ENCODE measurements at regions not wholly inside any gene's neighbourhood (a gene's known extent, or its start where the extent isn't known, plus 50 kb on each side); places are given as distances from the start of the nearest gene placed in this dataset.

- no peak for DNase-seq
- Histone ChIP-seq H3K23me2 (ENCODE audit: insufficient read length, low read depth, low read length, poor library complexity, severe bottlenecking) (no peaks in the 10 kb centered on the region), H3K4me1 (ENCODE audit: insufficient read depth, low read length) (peaks cover 2% of the 10 kb centered on the region; the same call in 1 of the 2 replicates), H3K23ac (ENCODE audit: insufficient read length, low read depth, low read length) (no peak overlapping the region), H2AFZ (ENCODE audit: low read length) (no peak overlapping the region), H2BK20ac (ENCODE audit: low read depth, low read length, poor library complexity, severe bottlenecking) (no peak overlapping the region), H2BK5ac (ENCODE audit: insufficient read length, low read length) (no peak overlapping the region), H3K56ac (ENCODE audit: insufficient read length, low read depth, low read length) (no peak overlapping the region), H4K91ac (ENCODE audit: insufficient read length, low read depth, low read length) (no peak overlapping the region), H3K9me3 (ENCODE audit: control insufficient read depth, low read depth, low read length) (no peaks in the 10 kb centered on the region), H3K79me2 (ENCODE audit: insufficient read depth, low read length) (no peaks in the 10 kb centered on the region), H4K20me1 (ENCODE audit: control insufficient read depth, insufficient read depth, insufficient read length) (no peaks in the 10 kb centered on the region), H2AK5ac (ENCODE audit: insufficient read length, low read length) (no peak overlapping the region), H2BK120ac (ENCODE audit: low read depth, low read length, poor library complexity, severe bottlenecking) (no peak overlapping the region), H3K14ac (ENCODE audit: insufficient read depth, low read length) (no peak overlapping the region), H2BK15ac (ENCODE audit: low read depth, low read length) (no peak overlapping the region), H4K8ac (replicated peaks; ENCODE audit: insufficient read length, low read depth, low read length) (no peak overlapping the region), H2BK12ac (ENCODE audit: insufficient read length, low read depth, low read length) (no peak overlapping the region), H3K27me3 (ENCODE audit: insufficient read depth, low read length) (no peaks in the 10 kb centered on the region), H3K79me1 (ENCODE audit: insufficient read depth, low read depth, low read length, poor library complexity, severe bottlenecking) (no peaks in the 10 kb centered on the region), H4K5ac (ENCODE audit: insufficient read length, low read depth, low read length) (no peak overlapping the region), H3K18ac (ENCODE audit: insufficient read length, low read depth, low read length) (no peak overlapping the region), H3K27ac (ENCODE audit: insufficient read length, low read depth, low read length) (no peak overlapping the region), H3K4ac (ENCODE audit: low read depth, low read length) (no peak overlapping the region), H3K9ac (ENCODE audit: extremely low read depth, insufficient read length, low read length) (no peak overlapping the region), H3K4me2 (ENCODE audit: insufficient read depth, insufficient read length, low read length) (no peak overlapping the region), H3T11ph (ENCODE audit: low read length) (no peak overlapping the region)
- Mint-ChIP-seq H3K27me3 (ENCODE audit: low read depth) (no peaks in the 10 kb centered on the region), H3K4me3 (no peak overlapping the region), H3K27ac (no peak overlapping the region), H3K36me3 (ENCODE audit: insufficient read depth in 1 of 3, low read depth in 3 of 3) (no peaks in the 10 kb centered on the region), H3K9me3 (no peaks in the 10 kb centered on the region), H3K4me1 (peaks cover 15 to 17% of the 10 kb centered on the region in 2 experiments)
- TF ChIP-seq CTCF (conservative IDR thresholded peaks at IDR 0.05) = no peak
Measured at GRCh38 chr9:82108941-82109340, 120.4 kb downstream of the SPATA31D1 start.
